T-cell (primary cell): ENCODE measurements at regions not wholly inside any gene's neighbourhood (a gene's known extent, or its start where the extent isn't known, plus 50 kb on each side); places are given as distances from the start of the nearest gene placed in this dataset.
A peak's percentile ranks its signal among the peaks of the same experiment; 100 is the strongest.

Experiments
- ATAC-seq, 4 experiments: fragments of 200-7000 bp in 3 of 4; fragments of 150-1000 bp in 1 of 4; cut with Tn5 transposase; replicated peaks in 1 of 4; 1 replicate in 3 of 4; 2 replicates in 1 of 4; pipeline ENCODE4 v1.10.0; 2021; ENCODE audit warnings: moderate library complexity in 3 of 4, mild to moderate bottlenecking in 2 of 4, moderate number of reproducible peaks in 1 of 4
- CTCF ChIA-PET, 2 donors: fragments of 300-600 bp; sonication (Branson Sonifier 250); formaldehyde crosslinking; loops; one replicate each; lab custom pipeline; 2022; ENCODE audit warnings: antibody characterized with exemption in 2 of 2; lab: Charles Lee
- POLR2A ChIA-PET, 2 donors: fragments of 300-600 bp; sonication (Branson Sonifier 250); formaldehyde crosslinking; loops; one replicate each; lab custom pipeline; 2022; ENCODE audit warnings: antibody characterized with exemption in 2 of 2; lab: Charles Lee
- DNase-seq, 35 experiments: peaks; one replicate each; pipeline versions ENCODE4 v3.0.0 to v3.0.0-alpha.2; 2013 to 2023
- H3K27ac ChIP-seq: one replicate; pipeline ENCODE4 v1.5.1; 2013; ENCODE audit warnings: low read length
- H3K27me3 ChIP-seq, 2 experiments: replicated peaks in 1 of 2; 1 replicate in 1 of 2; 2 replicates in 1 of 2; pipeline versions ENCODE4 v1.6.1 to v1.7.0; 2013; ENCODE audit warnings: low read length in 1 of 2, mixed read lengths in 1 of 2; ENCODE audit not compliant: control insufficient read depth in 2 of 2, insufficient read depth in 2 of 2; ENCODE audit errors: extremely low read depth in 1 of 2
- H3K36me3 ChIP-seq, 2 donors: 1 replicate in 1 of 2; 2 replicates in 1 of 2; pipeline versions ENCODE4 v1.6.1 to v1.7.0; 2013; ENCODE audit warnings: low read length in 1 of 2; ENCODE audit not compliant: control insufficient read depth in 2 of 2, insufficient read depth in 1 of 2; ENCODE audit errors: extremely low read depth in 1 of 2
- H3K4me1 ChIP-seq, 2 experiments: 1 replicate in 1 of 2; 2 replicates in 1 of 2; pipeline versions ENCODE4 v1.6.1 to v1.7.0; 2013; ENCODE audit warnings: low read length in 2 of 2, mixed read lengths in 1 of 2; ENCODE audit not compliant: insufficient read depth in 2 of 2, control insufficient read depth in 1 of 2; ENCODE audit errors: extremely low read depth in 1 of 2
- H3K4me3 ChIP-seq, 2 donors: 1 replicate in 1 of 2; 2 replicates in 1 of 2; pipeline versions ENCODE4 v1.5.1 to v1.7.0; 2013; ENCODE audit warnings: mild to moderate bottlenecking in 2 of 2, low read length in 1 of 2, moderate library complexity in 1 of 2; ENCODE audit not compliant: control insufficient read depth in 1 of 2; ENCODE audit errors: extremely low read depth in 1 of 2
- H3K9me3 ChIP-seq: 2 replicates; pipeline ENCODE4 v1.7.0; 2013
- H3K27ac Mint-ChIP-seq, 2 donors: one replicate each; pipeline ENCODE4 v1.8.0; 2020 to 2021; ENCODE audit warnings: mild to moderate bottlenecking in 2 of 2, mixed read lengths in 2 of 2
- H3K27me3 Mint-ChIP-seq, 2 donors: one replicate each; pipeline ENCODE4 v1.8.0; 2021 to 2022; ENCODE audit warnings: mixed read lengths in 2 of 2
- H3K36me3 Mint-ChIP-seq: one replicate; pipeline ENCODE4 v1.8.0; 2021; ENCODE audit warnings: mixed read lengths
- H3K4me1 Mint-ChIP-seq, 3 donors: one replicate each; pipeline ENCODE4 v1.8.0; 2020 to 2022; ENCODE audit warnings: mixed read lengths in 3 of 3, mild to moderate bottlenecking in 1 of 3
- H3K4me3 Mint-ChIP-seq, 3 donors: one replicate each; pipeline ENCODE4 v1.8.0; 2020 to 2022; ENCODE audit warnings: mild to moderate bottlenecking in 3 of 3, mixed read lengths in 3 of 3, moderate library complexity in 3 of 3
- H3K9me3 Mint-ChIP-seq, 3 donors: one replicate each; pipeline ENCODE4 v1.8.0; 2020 to 2022; ENCODE audit warnings: mixed read lengths in 3 of 3
- WGBS: methylation state at CpG from one replicate; pipeline ENCODE4 v1.1.5; 2013; ENCODE audit warnings: missing lambda C conversion rate; ENCODE audit not compliant: insufficient coverage; 5-methylcytosine and 5-hydroxymethylcytosine counted together

GRCh38 chr1:58925247-58925646 is 141.4 kb upstream of the JUN start:
- ATAC-seq, result no peak
- Histone ChIP-seq H3K27me3 (peaks cover 0 to 3% of the 10 kb centered on the region in 2 experiments), H3K4me1 (peaks cover 2 to 25% of the 10 kb centered on the region in 2 experiments), H3K27ac (no peak overlapping the region), H3K36me3 (no peaks in the 10 kb centered on the region), H3K9me3 (no peaks in the 10 kb centered on the region), H3K4me3 (no peak overlapping the region)
- Mint-ChIP-seq H3K4me3 (no peak overlapping the region), H3K27me3 (no peaks in the 10 kb centered on the region), H3K9me3 (no peaks in the 10 kb centered on the region), H3K36me3 (no peaks in the 10 kb centered on the region), H3K27ac (no peak overlapping the region), H3K4me1 (peaks cover 32 to 40% (median 33%) of the 10 kb centered on the region in 3 donors)
- ChIA-PET POLR2A (interaction anchor here in 1 of 2 donors (0.6 kb wide), 1 partner anchor 218 kb away, joined by 3 read pairs; no protein-coding TSS in a partner anchor), CTCF (interaction anchor here in 1 of 2 donors (0.6 kb wide), 1 partner anchor 499 kb away, joined by 3 read pairs; no protein-coding TSS in a partner anchor)
- DNase-seq, result no peak
- WGBS, result no CpG with 5 or more reads among the region's 2 CpGs

GRCh38 chr1:58926152-58926551 is 142.3 kb upstream of the JUN start:
- Mint-ChIP-seq H3K36me3 (no peaks in the 10 kb centered on the region), H3K9me3 (no peaks in the 10 kb centered on the region), H3K27ac (no peak overlapping the region), H3K4me3 (no peak overlapping the region), H3K4me1 (peaks cover 39 to 40% (median 39%) of the 10 kb centered on the region in 3 donors), H3K27me3 (no peaks in the 10 kb centered on the region)
- Histone ChIP-seq H3K27ac (no peak overlapping the region), H3K36me3 (no peaks in the 10 kb centered on the region), H3K4me3 (no peak overlapping the region), H3K9me3 (no peaks in the 10 kb centered on the region), H3K27me3 (peaks cover 0 to 3% of the 10 kb centered on the region in 2 experiments), H3K4me1 (peaks cover 2 to 25% of the 10 kb centered on the region in 2 experiments)
- 100% methylated on average over 1 of the region's 1 CpG for WGBS
- ChIA-PET CTCF (no interaction called here), POLR2A (no interaction called here)
- DNase-seq (no peak), ATAC-seq (no peak)

GRCh38 chr1:58927041-58927721 is 143.3 kb upstream of the JUN start:
- no peaks in the 10 kb centered on the region for H3K9me3 Mint-ChIP-seq
- no peaks in the 10 kb centered on the region for H3K36me3 Mint-ChIP-seq
- POLR2A ChIA-PET, result interaction anchor here in 1 of 2 donors (0.6 kb wide), 1 partner anchor 197 kb away, joined by 3 read pairs; no protein-coding TSS in a partner anchor
- 90% methylated on average over 3 of the region's 4 CpGs for WGBS
- H3K4me1 Mint-ChIP-seq, result peaks cover 38 to 43% (median 40%) of the 10 kb centered on the region in 3 donors
- CTCF ChIA-PET, result interaction anchor here in 1 of 2 donors (0.5 kb wide), 1 partner anchor 66 kb away, joined by 4 read pairs; no protein-coding TSS in a partner anchor
- DNase-seq (no peak), ATAC-seq (no peak)
- Histone ChIP-seq H3K27ac (no peak overlapping the region), H3K27me3 (peaks cover 0 to 3% of the 10 kb centered on the region in 2 experiments), H3K4me3 (no peak overlapping the region), H3K9me3 (no peaks in the 10 kb centered on the region), H3K4me1 (peaks cover 2 to 21% of the 10 kb centered on the region in 2 experiments), H3K36me3 (no peaks in the 10 kb centered on the region)
- no peak overlapping the region for H3K27ac Mint-ChIP-seq
- no peaks in the 10 kb centered on the region for H3K27me3 Mint-ChIP-seq
- no peak overlapping the region for H3K4me3 Mint-ChIP-seq

DNA sequence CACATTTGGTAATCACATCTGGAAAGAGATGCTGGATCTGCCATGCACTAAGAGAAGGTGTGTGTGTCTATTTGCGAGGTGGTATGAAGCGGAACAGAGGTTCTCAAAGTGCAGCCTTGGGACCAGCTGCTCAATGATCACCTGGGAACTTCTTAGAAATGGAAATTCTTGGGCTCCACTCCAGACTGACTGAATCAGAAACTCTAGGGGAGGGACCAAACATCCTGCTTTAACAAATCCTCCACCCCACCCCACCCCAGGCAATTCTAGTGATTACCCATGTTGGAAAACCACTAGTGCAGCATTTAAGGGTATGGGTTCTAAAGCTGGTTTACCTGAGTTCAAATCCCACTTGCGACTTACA is 143.9 kb upstream of the JUN start:
- Mint-ChIP-seq H3K27me3 (no peaks in the 10 kb centered on the region), H3K36me3 (no peaks in the 10 kb centered on the region), H3K27ac (no peak overlapping the region), H3K4me3 (no peak overlapping the region), H3K4me1 (peaks cover 37 to 42% (median 40%) of the 10 kb centered on the region in 3 donors), H3K9me3 (no peaks in the 10 kb centered on the region)
- Histone ChIP-seq H3K4me3 (no peak overlapping the region), H3K36me3 (no peaks in the 10 kb centered on the region), H3K4me1 (peaks cover 2 to 17% of the 10 kb centered on the region in 2 experiments), H3K27me3 (peaks cover 0 to 3% of the 10 kb centered on the region in 2 experiments), H3K27ac (no peak overlapping the region), H3K9me3 (no peaks in the 10 kb centered on the region)
- ChIA-PET POLR2A (interaction anchor here in 1 of 2 donors (0.6 kb wide), 1 partner anchor 196 kb away, joined by 3 read pairs; no protein-coding TSS in a partner anchor), CTCF (no interaction called here)
- WGBS, result no CpG with 5 or more reads among the region's 3 CpGs
- no peak for DNase-seq
- no peak for ATAC-seq

DNA sequence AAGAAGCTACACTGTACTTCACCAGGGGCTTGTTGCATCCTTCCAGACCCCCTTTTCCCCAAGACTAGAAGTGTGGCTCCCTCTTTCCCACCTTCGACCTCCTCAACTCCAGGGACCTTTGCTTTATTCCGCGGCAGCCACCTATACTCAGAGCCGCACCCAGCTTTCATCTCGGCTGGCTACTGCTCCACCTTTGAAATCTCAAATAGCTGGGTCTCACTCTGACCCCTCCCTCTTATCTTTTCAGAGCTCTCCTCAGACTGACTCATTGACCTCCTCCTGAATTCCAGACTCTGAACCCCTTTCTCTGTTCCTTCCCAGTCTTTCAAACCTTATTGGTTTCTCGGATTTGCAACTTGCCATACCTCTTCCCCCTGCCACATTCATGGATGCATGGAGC is 144.7 kb upstream of the JUN start:
- H3K27ac ChIP-seq, result no peak overlapping the region
- CTCF ChIA-PET, result no interaction called here
- no peaks in the 10 kb centered on the region for H3K36me3 ChIP-seq
- H3K36me3 Mint-ChIP-seq, result no peaks in the 10 kb centered on the region
- WGBS, result 98% methylated on average over 6 of the region's 6 CpGs
- no peak overlapping the region for H3K4me3 ChIP-seq
- peaks cover 2 to 19% of the 10 kb centered on the region in 2 experiments for H3K4me1 ChIP-seq
- H3K27me3 ChIP-seq, result peaks cover 0 to 3% of the 10 kb centered on the region in 2 experiments
- ATAC-seq (no peak), DNase-seq (no peak)
- no peaks in the 10 kb centered on the region for H3K27me3 Mint-ChIP-seq
- H3K4me3 Mint-ChIP-seq, result no peak overlapping the region
- H3K4me1 Mint-ChIP-seq, result peaks cover 37 to 43% (median 41%) of the 10 kb centered on the region in 3 donors
- no peaks in the 10 kb centered on the region for H3K9me3 ChIP-seq
- POLR2A ChIA-PET, result no interaction called here
- H3K27ac Mint-ChIP-seq, result no peak overlapping the region
- H3K9me3 Mint-ChIP-seq, result no peaks in the 10 kb centered on the region

GRCh38 chr1:58929671-58930325 is 146.0 kb upstream of the JUN start:
- 37% methylated on average over 4 of the region's 11 CpGs for WGBS
- ChIA-PET POLR2A (no interaction called here), CTCF (no interaction called here)
- H3K9me3 ChIP-seq, result no peaks in the 10 kb centered on the region
- no peak overlapping the region for H3K4me3 ChIP-seq
- H3K4me1 ChIP-seq, result peaks cover 2 to 19% of the 10 kb centered on the region in 2 experiments
- peak in 14 of 35 experiments; percentile 8 to 87 (median 35) for DNase-seq
- Mint-ChIP-seq H3K9me3 (no peaks in the 10 kb centered on the region), H3K4me1 (peaks cover 39 to 49% (median 45%) of the 10 kb centered on the region in 3 donors), H3K36me3 (no peaks in the 10 kb centered on the region), H3K27ac (peak overlapping the region; percentile 27 to 56), H3K4me3 (peak overlapping the region in 2 of 3 donors; percentile 25 to 43), H3K27me3 (no peaks in the 10 kb centered on the region)
- no peaks in the 10 kb centered on the region for H3K36me3 ChIP-seq
- H3K27ac ChIP-seq, result no peak overlapping the region
- peaks cover 0 to 3% of the 10 kb centered on the region in 2 experiments for H3K27me3 ChIP-seq
- peak; percentile 78 to 99 (median 89) for ATAC-seq
